ENCODE measurements at regions not wholly inside any gene's neighbourhood (a gene's known extent, or its start where the extent isn't known, plus 50 kb on each side); places are given as distances from the start of the nearest gene placed in this dataset.

GRCh38 chr10:108775911-108776475 is 1147.3 kb downstream of the XPNPEP1 start:
- Histone ChIP-seq H3K79me2 (replicated peaks; ENCODE audit: insufficient read depth, low read length) (no peaks in the 10 kb centered on the region), H3F3A (ENCODE audit: insufficient read depth, low read length, poor library complexity, severe bottlenecking) (no peaks in the 10 kb centered on the region), H3K9me3 (ENCODE audit: low read length) (no peaks in the 10 kb centered on the region), H4K20me1 (ENCODE audit: insufficient read depth) (no peaks in the 10 kb centered on the region), H3K4me2 (ENCODE audit: low read length) (no peak overlapping the region), H3K27ac (ENCODE audit: low read length) (no peak overlapping the region), H3K36me3 (ENCODE audit: insufficient read depth, low read length) (no peaks in the 10 kb centered on the region), H3K4me3 (ENCODE audit: low read length) (no peak overlapping the region), H3K9me2 (ENCODE audit: insufficient read depth, low read length) (no peaks in the 10 kb centered on the region), H3K27me3 (ENCODE audit: insufficient read depth, low read depth, low read length) (no peaks in the 10 kb centered on the region), H2AFZ (ENCODE audit: low read depth, low read length) (no peak overlapping the region), H3K9ac (ENCODE audit: low read length) (no peak overlapping the region)
- TF ChIP-seq POLR2AphosphoS5 (IDR thresholded peaks at IDR 0.05), result peak; percentile 46
- peak; percentile 83 for TF ChIP-seq REST (IDR thresholded peaks at IDR 0.05; ENCODE audit: borderline replicate concordance)
- no peak for TF ChIP-seq TAF1 (IDR thresholded peaks at IDR 0.05; ENCODE audit: low read depth)
- peak; percentile 82 for TF ChIP-seq EP300 (conservative IDR thresholded peaks at IDR 0.05; ENCODE audit: poor library complexity, severe bottlenecking)
- TF ChIP-seq CTCF (IDR thresholded peaks at IDR 0.05; ENCODE audit: poor library complexity, severe bottlenecking), result no peak
- TF ChIP-seq RAD21 (conservative IDR thresholded peaks at IDR 0.05), result peak; percentile 16
- no peak for TF ChIP-seq EZH2 (IDR thresholded peaks at IDR 0.05; ENCODE audit: borderline replicate concordance, insufficient read depth, low read length, poor library complexity, severe bottlenecking)

GRCh38 chr10:108771106-108771505 is 1152.2 kb downstream of the XPNPEP1 start:
- Histone ChIP-seq H2AFZ (ENCODE audit: low read depth, low read length) (no peak overlapping the region), H4K20me1 (ENCODE audit: insufficient read depth) (no peaks in the 10 kb centered on the region), H3K9me2 (ENCODE audit: insufficient read depth, low read length) (no peaks in the 10 kb centered on the region), H3K27ac (ENCODE audit: low read length) (no peak overlapping the region), H3K9ac (ENCODE audit: low read length) (no peak overlapping the region), H3K4me3 (ENCODE audit: low read length) (no peak overlapping the region), H3K9me3 (ENCODE audit: low read length) (no peaks in the 10 kb centered on the region), H3K27me3 (ENCODE audit: insufficient read depth, low read depth, low read length) (no peaks in the 10 kb centered on the region), H3K79me2 (replicated peaks; ENCODE audit: insufficient read depth, low read length) (no peaks in the 10 kb centered on the region), H3K36me3 (ENCODE audit: insufficient read depth, low read length) (no peaks in the 10 kb centered on the region), H3K4me2 (ENCODE audit: low read length) (no peak overlapping the region), H3F3A (ENCODE audit: insufficient read depth, low read length, poor library complexity, severe bottlenecking) (no peaks in the 10 kb centered on the region)
- no peak for TF ChIP-seq EZH2 (IDR thresholded peaks at IDR 0.05; ENCODE audit: borderline replicate concordance, insufficient read depth, low read length, poor library complexity, severe bottlenecking)
- no peak for TF ChIP-seq MXI1 (conservative IDR thresholded peaks at IDR 0.05; ENCODE audit: poor library complexity, severe bottlenecking)
- no peak for TF ChIP-seq REST (IDR thresholded peaks at IDR 0.05; ENCODE audit: borderline replicate concordance)
- TF ChIP-seq CTCF (IDR thresholded peaks at IDR 0.05; ENCODE audit: poor library complexity, severe bottlenecking), result no peak
- TF ChIP-seq RAD21 (conservative IDR thresholded peaks at IDR 0.05), result no peak
- TF ChIP-seq SMC3 (conservative IDR thresholded peaks at IDR 0.05; ENCODE audit: poor library complexity), result no peak
- no peak for TF ChIP-seq TAF1 (IDR thresholded peaks at IDR 0.05; ENCODE audit: low read depth)
- no peak for TF ChIP-seq POLR2AphosphoS5 (IDR thresholded peaks at IDR 0.05)
- TF ChIP-seq EP300 (conservative IDR thresholded peaks at IDR 0.05; ENCODE audit: poor library complexity, severe bottlenecking), result no peak
